Type B pancreatic cell (in vitro differentiated cells): ENCODE measurements at regions not wholly inside any gene's neighbourhood (a gene's known extent, or its start where the extent isn't known, plus 50 kb on each side); places are given as distances from the start of the nearest gene placed in this dataset.

Experiments used
- DNase-seq: peaks from one replicate; pipeline ENCODE4 v3.0.0; 2021; ENCODE audit warnings: mixed read lengths; ENCODE audit not compliant: unreplicated experiment; ENCODE audit errors: extremely low spot score
- H3K27ac Mint-ChIP-seq: 2 replicates; pipeline ENCODE4 v1.8.0; 2021; ENCODE audit warnings: mild to moderate bottlenecking, mixed read lengths
- H3K27me3 Mint-ChIP-seq: 2 replicates; pipeline ENCODE4 v1.8.0; 2021; ENCODE audit warnings: mixed read lengths
- H3K36me3 Mint-ChIP-seq: 2 replicates; pipeline ENCODE4 v1.8.0; 2021; ENCODE audit warnings: mixed read lengths
- H3K4me1 Mint-ChIP-seq: one replicate; pipeline ENCODE4 v1.8.0; 2021; ENCODE audit warnings: mixed read lengths; ENCODE audit not compliant: unreplicated experiment
- H3K4me3 Mint-ChIP-seq: 2 replicates; pipeline ENCODE4 v1.8.0; 2021; ENCODE audit warnings: mild to moderate bottlenecking, mixed read lengths
- H3K9me3 Mint-ChIP-seq: 2 replicates; pipeline ENCODE4 v1.8.0; 2021; ENCODE audit warnings: mixed read lengths
- TF ChIP-seq, protein P1 (sequence below): fragments of 200-600 bp; sonication (generic); conservative IDR thresholded peaks from 2 replicates; pipeline ENCODE4 v1.5.0; 2021; ENCODE audit warnings: antibody characterized with exemption, mild to moderate bottlenecking

DNA sequence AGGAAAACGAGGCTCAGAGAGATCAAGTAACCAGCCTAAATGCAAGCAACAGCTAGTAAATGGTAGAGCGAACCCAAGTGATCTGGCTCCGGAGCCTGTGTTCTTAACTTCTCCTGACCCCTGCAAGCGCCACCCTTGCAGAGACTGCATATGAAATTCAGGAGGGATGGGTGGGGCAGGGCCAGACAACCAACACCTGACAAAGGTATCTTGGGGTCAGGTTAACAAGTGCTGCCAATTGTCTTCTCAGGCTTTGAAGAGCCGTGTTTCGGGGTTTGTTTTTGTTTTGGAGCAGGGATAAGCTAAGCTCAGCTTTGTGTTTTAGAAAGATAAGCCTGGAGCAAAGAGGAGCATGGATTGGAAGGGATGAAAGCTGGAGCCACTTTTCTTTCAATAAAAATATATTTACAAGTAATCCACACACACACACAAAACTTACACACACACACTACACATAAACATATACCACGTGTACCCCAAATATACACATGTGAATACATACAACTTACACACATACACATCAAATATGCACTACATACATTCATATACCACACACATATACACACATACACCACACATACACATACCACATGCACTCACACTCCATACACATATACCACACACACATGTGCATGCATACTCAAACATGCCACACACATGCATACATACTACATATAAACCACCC lies 722.0 kb downstream of the DIAPH3 start:
- TF ChIP-seq, protein P1, sequence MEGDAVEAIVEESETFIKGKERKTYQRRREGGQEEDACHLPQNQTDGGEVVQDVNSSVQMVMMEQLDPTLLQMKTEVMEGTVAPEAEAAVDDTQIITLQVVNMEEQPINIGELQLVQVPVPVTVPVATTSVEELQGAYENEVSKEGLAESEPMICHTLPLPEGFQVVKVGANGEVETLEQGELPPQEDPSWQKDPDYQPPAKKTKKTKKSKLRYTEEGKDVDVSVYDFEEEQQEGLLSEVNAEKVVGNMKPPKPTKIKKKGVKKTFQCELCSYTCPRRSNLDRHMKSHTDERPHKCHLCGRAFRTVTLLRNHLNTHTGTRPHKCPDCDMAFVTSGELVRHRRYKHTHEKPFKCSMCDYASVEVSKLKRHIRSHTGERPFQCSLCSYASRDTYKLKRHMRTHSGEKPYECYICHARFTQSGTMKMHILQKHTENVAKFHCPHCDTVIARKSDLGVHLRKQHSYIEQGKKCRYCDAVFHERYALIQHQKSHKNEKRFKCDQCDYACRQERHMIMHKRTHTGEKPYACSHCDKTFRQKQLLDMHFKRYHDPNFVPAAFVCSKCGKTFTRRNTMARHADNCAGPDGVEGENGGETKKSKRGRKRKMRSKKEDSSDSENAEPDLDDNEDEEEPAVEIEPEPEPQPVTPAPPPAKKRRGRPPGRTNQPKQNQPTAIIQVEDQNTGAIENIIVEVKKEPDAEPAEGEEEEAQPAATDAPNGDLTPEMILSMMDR, result no peak
- Mint-ChIP-seq H3K36me3 (no peaks in the 10 kb centered on the region), H3K4me1 (peaks cover 7% of the 10 kb centered on the region), H3K27me3 (no peaks in the 10 kb centered on the region), H3K27ac (no peak overlapping the region), H3K9me3 (no peaks in the 10 kb centered on the region), H3K4me3 (no peak overlapping the region)
- DNase-seq, result no peak

DNA sequence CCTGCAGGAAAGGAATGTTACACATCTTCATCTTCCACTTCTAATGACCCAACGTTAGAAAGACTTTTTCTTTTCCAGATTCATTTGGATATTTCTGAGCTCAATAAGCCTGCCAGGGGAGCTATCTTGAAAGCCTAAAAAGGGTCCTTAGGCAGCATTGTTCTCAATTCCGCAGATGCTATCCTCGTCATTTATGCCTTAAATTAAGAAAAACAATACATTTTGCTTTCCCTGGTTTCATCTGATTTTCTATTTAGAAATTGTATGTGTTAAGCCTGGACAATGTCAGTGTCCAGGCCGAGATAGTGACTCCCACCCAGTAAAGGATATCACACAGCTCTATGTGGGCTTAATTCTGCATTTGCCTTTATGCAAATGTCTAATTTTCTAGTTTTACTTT lies 721.3 kb downstream of the DIAPH3 start:
- no peak for DNase-seq
- no peaks in the 10 kb centered on the region for H3K9me3 Mint-ChIP-seq
- H3K27ac Mint-ChIP-seq, result no peak overlapping the region
- TF ChIP-seq, protein P1, result no peak
- no peaks in the 10 kb centered on the region for H3K27me3 Mint-ChIP-seq
- H3K4me1 Mint-ChIP-seq, result peaks cover 7% of the 10 kb centered on the region
- H3K4me3 Mint-ChIP-seq, result no peak overlapping the region
- H3K36me3 Mint-ChIP-seq, result no peaks in the 10 kb centered on the region

DNA sequence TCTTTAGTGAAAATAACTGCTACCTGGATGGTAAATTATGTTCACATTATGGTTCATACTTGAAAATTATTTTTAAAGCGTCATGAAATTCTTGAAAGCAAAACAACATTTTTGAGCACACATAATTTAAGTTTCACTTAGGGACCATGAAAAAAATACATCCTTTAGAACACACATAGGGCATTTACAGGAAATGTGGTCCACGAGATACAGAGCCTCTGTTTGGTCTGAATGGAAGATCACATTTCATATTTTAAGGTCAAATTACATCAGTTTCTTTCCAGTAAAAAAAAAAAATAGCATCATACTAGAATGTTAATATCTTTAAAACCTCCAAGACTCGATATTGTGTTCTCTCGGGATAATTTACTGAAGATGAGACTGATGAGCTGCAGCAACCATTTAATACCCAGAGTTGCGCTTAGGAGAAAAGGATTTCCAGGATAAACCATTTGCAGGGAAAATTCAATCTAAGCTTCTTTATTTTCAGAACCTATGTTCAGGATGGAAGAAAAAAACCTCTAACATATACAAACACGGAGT lies 720.7 kb downstream of the DIAPH3 start:
- Mint-ChIP-seq H3K36me3 (no peaks in the 10 kb centered on the region), H3K27me3 (no peaks in the 10 kb centered on the region), H3K9me3 (no peaks in the 10 kb centered on the region), H3K27ac (no peak overlapping the region), H3K4me1 (peaks cover 7% of the 10 kb centered on the region), H3K4me3 (no peak overlapping the region)
- TF ChIP-seq, protein P1, result no peak
- DNase-seq, result no peak

DNA sequence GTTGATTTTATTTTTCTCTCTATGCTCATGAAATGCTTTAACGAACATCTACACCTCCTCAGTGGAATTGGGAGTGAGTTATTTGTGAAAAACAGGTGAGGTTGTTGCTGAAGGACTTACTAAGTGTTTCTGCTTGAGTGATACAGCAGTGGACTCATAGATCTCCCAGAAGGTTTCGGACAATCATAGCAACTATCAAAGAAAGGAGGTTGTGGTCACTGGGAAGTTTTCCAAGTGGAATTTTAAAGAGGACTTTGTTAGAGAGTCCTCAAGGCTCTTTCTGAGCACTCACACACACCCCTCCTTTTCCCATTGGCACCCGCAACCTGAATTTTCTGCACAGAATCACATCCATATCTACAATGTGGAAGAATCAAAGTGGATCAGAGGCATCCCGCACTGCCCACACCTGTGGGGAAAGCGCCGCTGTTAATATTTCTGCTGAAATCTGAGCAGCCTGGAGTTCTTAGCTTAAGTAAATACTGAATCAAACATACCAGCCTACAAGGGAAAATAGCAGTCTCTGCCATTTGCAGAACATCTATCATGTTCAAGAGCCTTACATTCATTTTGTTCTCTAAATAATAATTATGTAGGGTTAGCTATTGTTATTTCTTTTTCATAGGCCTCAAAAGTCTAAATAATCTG lies 719.4 kb downstream of the DIAPH3 start:
- Mint-ChIP-seq H3K4me1 (peaks cover 7% of the 10 kb centered on the region), H3K4me3 (no peak overlapping the region), H3K27ac (no peak overlapping the region), H3K9me3 (no peaks in the 10 kb centered on the region), H3K27me3 (no peaks in the 10 kb centered on the region), H3K36me3 (no peaks in the 10 kb centered on the region)
- DNase-seq, result no peak
- TF ChIP-seq, protein P1, result no peak

DNA sequence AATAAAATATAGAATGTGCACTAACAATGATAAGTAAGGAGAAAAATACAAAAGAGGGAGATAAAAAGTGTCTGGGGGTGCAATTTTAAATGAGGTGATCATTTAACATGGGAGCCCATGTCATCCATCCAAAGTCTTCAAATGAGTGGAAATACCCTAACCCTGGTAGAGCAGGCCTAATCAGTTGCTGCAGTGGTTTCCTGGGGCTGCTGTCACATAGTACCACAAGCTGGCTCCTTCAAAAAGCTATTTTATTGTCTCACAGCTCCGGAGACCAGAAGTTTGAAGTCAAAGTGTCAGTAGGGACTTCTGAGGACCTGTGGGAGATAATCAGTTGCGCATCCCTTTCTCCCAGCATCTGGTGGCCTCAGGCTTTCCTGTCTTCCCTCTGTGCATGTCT lies 717.9 kb downstream of the DIAPH3 start:
- Mint-ChIP-seq H3K27me3 (no peaks in the 10 kb centered on the region), H3K4me1 (peaks cover 7% of the 10 kb centered on the region)
- TF ChIP-seq, protein P1, result no peak

More for the DNA sequence above, 717.9 kb downstream of the DIAPH3 start:
- no peak for DNase-seq
- no peaks in the 10 kb centered on the region for H3K9me3 Mint-ChIP-seq
- no peaks in the 10 kb centered on the region for H3K36me3 Mint-ChIP-seq
- H3K4me3 Mint-ChIP-seq, result no peak overlapping the region
- no peak overlapping the region for H3K27ac Mint-ChIP-seq
